HG03095 (cell line): ENCODE measurements at regions not wholly inside any gene's neighbourhood (a gene's known extent, or its start where the extent isn't known, plus 50 kb on each side); places are given as distances from the start of the nearest gene placed in this dataset.
"Not testable (repeated sequence)": the region's sequence is repeated elsewhere in the genome, so short reads cannot be mapped to it uniquely, and the experiment has no call there.

ENCODE experiments used
- ATAC-seq: cut with Tn5 transposase; IDR thresholded peaks from one replicate; pipeline ENCODE4 v1.9.1; 2021; ENCODE audit warnings: moderate library complexity; ENCODE audit not compliant: unreplicated experiment

- no peak for ATAC-seq
Measured at GRCh38 chr17:27200476-27200875, 93.4 kb upstream of the WSB1 start.

- no peak for ATAC-seq
Measured at GRCh38 chr17:27203241-27203640, 90.7 kb upstream of the WSB1 start.

- no peak for ATAC-seq
Measured at GRCh38 chr17:27206447-27206846, 87.5 kb upstream of the WSB1 start.

GRCh38 chr17:27207073-27207513, 86.8 kb upstream of the WSB1 start:
- no peak for ATAC-seq

- ATAC-seq = not testable (repeated sequence)
Measured at GRCh38 chr17:27208370-27208769, 85.5 kb upstream of the WSB1 start.

GRCh38 chr17:27209316-27209715, 84.6 kb upstream of the WSB1 start:
- ATAC-seq = no peak

- ATAC-seq = not testable (repeated sequence)
Measured at GRCh38 chr17:27210809-27211208, 83.1 kb upstream of the WSB1 start.

- ATAC-seq = no peak
Measured at GRCh38 chr17:27216836-27217235, 77.1 kb upstream of the WSB1 start.

- ATAC-seq = peak; percentile 65
Measured at GRCh38 chr17:27217631-27218030, 76.3 kb upstream of the WSB1 start.

GRCh38 chr17:27218041-27218440, 75.9 kb upstream of the WSB1 start:
- no peak for ATAC-seq

- peak; percentile 79 for ATAC-seq
Measured at GRCh38 chr17:27218719-27219488, 75.0 kb upstream of the WSB1 start.

- no peak for ATAC-seq
Measured at GRCh38 chr17:27222515-27222914, 71.4 kb upstream of the WSB1 start.

- no peak for ATAC-seq
Measured at GRCh38 chr17:27224526-27225315, 69.2 kb upstream of the WSB1 start.

- no peak for ATAC-seq
Measured at GRCh38 chr17:27226611-27227230, 67.2 kb upstream of the WSB1 start.

- no peak for ATAC-seq
Measured at GRCh38 chr17:27230996-27231395, 62.9 kb upstream of the WSB1 start.

GRCh38 chr17:27232328-27232727, 61.6 kb upstream of the WSB1 start:
- no peak for ATAC-seq

- no peak for ATAC-seq
Measured at GRCh38 chr17:27233059-27233458, 60.9 kb upstream of the WSB1 start.

- no peak for ATAC-seq
Measured at GRCh38 chr17:27233776-27234175, 60.1 kb upstream of the WSB1 start.

- ATAC-seq = no peak
Measured at GRCh38 chr17:27236717-27237315, 57.1 kb upstream of the WSB1 start.

GRCh38 chr17:27237890-27238289, 56.0 kb upstream of the WSB1 start:
- no peak for ATAC-seq

- peak; percentile 54 for ATAC-seq
Measured at GRCh38 chr17:27239046-27239445, 54.9 kb upstream of the WSB1 start.
